ENCODE measurements at regions not wholly inside any gene's neighbourhood (a gene's known extent, or its start where the extent isn't known, plus 50 kb on each side); places are given as distances from the start of the nearest gene placed in this dataset.
A peak's percentile ranks its signal among the peaks of the same experiment; 100 is the strongest.
"Not testable (repeated sequence)": the region's sequence is repeated elsewhere in the genome, so short reads cannot be mapped to it uniquely, and the experiment has no call there.

DNA sequence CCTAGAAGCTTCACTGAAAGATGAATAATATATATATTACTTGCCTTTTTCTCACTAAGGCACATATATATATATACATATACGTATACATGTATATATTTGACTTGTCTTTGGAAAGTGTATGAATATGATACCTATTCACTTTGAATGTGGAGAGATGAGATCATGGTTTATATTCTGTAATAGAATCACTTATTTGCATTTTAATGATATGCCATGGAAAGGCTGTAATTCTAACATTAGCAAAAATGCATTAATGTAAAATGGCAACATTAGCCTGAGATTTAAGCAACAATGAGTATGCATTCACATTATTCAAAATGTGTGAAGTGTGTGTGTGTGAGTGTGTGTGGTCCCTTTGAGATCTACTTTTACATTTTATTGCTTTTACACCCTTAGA, 54.5 kb upstream of the PRKD1 start:
- H3K4me1 ChIP-seq (ENCODE audit: control insufficient read depth, insufficient read depth, low read length), result no peaks in the 10 kb centered on the region
- no peaks in the 10 kb centered on the region for H3K36me3 ChIP-seq (ENCODE audit: control insufficient read depth, insufficient read depth, low read length)
- H3K4me3 ChIP-seq (ENCODE audit: low read length), result no peak overlapping the region
- no peaks in the 10 kb centered on the region for H3K27me3 ChIP-seq (ENCODE audit: control insufficient read depth, insufficient read depth, low read length)
- no peak for DNase-seq
- H3K9me3 ChIP-seq (replicated peaks; ENCODE audit: control insufficient read depth, low read depth, low read length), result no peaks in the 10 kb centered on the region
- no CpG with 5 or more reads among the region's 1 CpG for WGBS (ENCODE audit: insufficient coverage)
- no peak overlapping the region for H3K27ac ChIP-seq (ENCODE audit: low read length)

DNA sequence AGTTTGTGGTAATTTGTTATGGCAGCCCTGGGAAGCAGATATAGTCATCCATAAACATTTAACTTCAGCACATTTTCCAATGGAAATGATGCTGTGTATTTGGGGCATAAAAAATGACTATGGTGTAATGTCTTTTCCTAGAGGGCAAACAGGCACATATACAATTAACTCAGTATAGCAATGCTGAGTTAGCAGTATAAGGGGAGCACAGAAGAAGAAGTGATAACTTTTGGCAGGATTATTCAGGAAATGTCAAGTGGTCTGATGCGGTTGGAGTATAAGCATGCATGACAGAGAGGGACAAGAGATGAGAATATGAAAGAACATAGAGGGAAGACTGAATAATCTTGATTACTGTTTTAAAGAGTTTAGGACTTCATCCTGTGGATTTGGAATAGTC, 55.3 kb upstream of the PRKD1 start:
- H3K27ac ChIP-seq (ENCODE audit: low read length), result no peak overlapping the region
- no peaks in the 10 kb centered on the region for H3K9me3 ChIP-seq (replicated peaks; ENCODE audit: control insufficient read depth, low read depth, low read length)
- no peaks in the 10 kb centered on the region for H3K4me1 ChIP-seq (ENCODE audit: control insufficient read depth, insufficient read depth, low read length)
- WGBS (ENCODE audit: insufficient coverage), result 83% methylated on average over 1 of the region's 1 CpG
- no peak overlapping the region for H3K4me3 ChIP-seq (ENCODE audit: low read length)
- DNase-seq, result no peak
- no peaks in the 10 kb centered on the region for H3K36me3 ChIP-seq (ENCODE audit: control insufficient read depth, insufficient read depth, low read length)
- no peaks in the 10 kb centered on the region for H3K27me3 ChIP-seq (ENCODE audit: control insufficient read depth, insufficient read depth, low read length)

GRCh38 chr14:29990344-29990857, 62.8 kb upstream of the PRKD1 start:
- no CpG with 5 or more reads among the region's 30 CpGs for WGBS (ENCODE audit: insufficient coverage)
- H3K27me3 ChIP-seq (ENCODE audit: control insufficient read depth, insufficient read depth, low read length); H3K36me3 ChIP-seq (ENCODE audit: control insufficient read depth, insufficient read depth, low read length); H3K9me3 ChIP-seq (replicated peaks; ENCODE audit: control insufficient read depth, low read depth, low read length); H3K4me3 ChIP-seq (ENCODE audit: low read length); H3K4me1 ChIP-seq (ENCODE audit: control insufficient read depth, insufficient read depth, low read length); H3K27ac ChIP-seq (ENCODE audit: low read length); DNase-seq: not testable (repeated sequence)

DNA sequence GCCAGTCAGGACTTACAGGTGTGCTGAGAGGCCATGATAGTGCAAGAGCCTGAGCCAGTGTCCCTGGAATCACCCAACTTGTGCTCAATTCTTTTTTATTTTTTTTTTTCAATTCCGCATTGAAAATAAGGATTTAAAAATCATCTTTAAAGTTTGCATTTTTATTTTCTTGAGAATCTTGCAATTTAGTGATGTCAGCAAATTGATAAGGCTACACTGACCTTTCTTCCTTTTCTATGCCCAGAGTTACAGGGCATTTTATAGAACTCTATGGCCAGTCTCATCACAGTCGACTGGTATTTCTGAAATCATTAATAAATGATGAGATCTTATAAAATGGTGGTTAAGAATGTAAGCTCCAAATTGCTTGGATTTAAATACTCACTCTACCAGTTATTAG, 63.3 kb upstream of the PRKD1 start:
- WGBS (ENCODE audit: insufficient coverage), result no CpG with 5 or more reads among the region's 2 CpGs
- Histone ChIP-seq H3K36me3 (ENCODE audit: control insufficient read depth, insufficient read depth, low read length) (no peaks in the 10 kb centered on the region), H3K4me1 (ENCODE audit: control insufficient read depth, insufficient read depth, low read length) (no peaks in the 10 kb centered on the region), H3K9me3 (replicated peaks; ENCODE audit: control insufficient read depth, low read depth, low read length) (no peaks in the 10 kb centered on the region), H3K27ac (ENCODE audit: low read length) (no peak overlapping the region), H3K4me3 (ENCODE audit: low read length) (no peak overlapping the region), H3K27me3 (ENCODE audit: control insufficient read depth, insufficient read depth, low read length) (no peaks in the 10 kb centered on the region)
- DNase-seq, result no peak

DNA sequence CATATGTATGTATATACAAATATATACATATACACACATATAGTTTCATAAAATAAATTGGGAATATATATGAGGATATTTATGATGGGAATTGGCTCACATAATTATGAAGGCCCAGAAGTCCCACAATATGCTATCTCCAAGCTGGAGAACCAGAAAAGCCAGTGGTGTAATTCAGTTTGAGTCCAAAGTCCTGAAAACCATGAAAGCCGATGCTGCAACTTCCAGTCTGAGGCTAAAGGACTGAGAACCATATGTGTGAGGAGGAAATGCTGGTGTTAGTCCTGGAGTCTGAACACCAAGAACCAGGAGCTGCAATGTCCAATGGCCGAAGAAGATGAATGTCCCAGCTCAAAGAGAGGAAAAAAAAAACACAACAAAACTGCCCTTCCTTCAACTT, 65.5 kb upstream of the PRKD1 start:
- Histone ChIP-seq H3K27me3 (ENCODE audit: control insufficient read depth, insufficient read depth, low read length) (no peaks in the 10 kb centered on the region), H3K36me3 (ENCODE audit: control insufficient read depth, insufficient read depth, low read length) (no peaks in the 10 kb centered on the region), H3K27ac (ENCODE audit: low read length) (no peak overlapping the region), H3K4me3 (ENCODE audit: low read length) (no peak overlapping the region), H3K9me3 (replicated peaks; ENCODE audit: control insufficient read depth, low read depth, low read length) (no peaks in the 10 kb centered on the region), H3K4me1 (ENCODE audit: control insufficient read depth, insufficient read depth, low read length) (no peaks in the 10 kb centered on the region)
- no peak for DNase-seq
- WGBS (ENCODE audit: insufficient coverage), result 89% methylated on average over 1 of the region's 2 CpGs

- no peak for DNase-seq
- Histone ChIP-seq H3K36me3 (ENCODE audit: control insufficient read depth, insufficient read depth, low read length) (no peaks in the 10 kb centered on the region), H3K9me3 (replicated peaks; ENCODE audit: control insufficient read depth, low read depth, low read length) (no peaks in the 10 kb centered on the region), H3K4me1 (ENCODE audit: control insufficient read depth, insufficient read depth, low read length) (no peaks in the 10 kb centered on the region), H3K4me3 (ENCODE audit: low read length) (no peak overlapping the region), H3K27ac (ENCODE audit: low read length) (no peak overlapping the region), H3K27me3 (ENCODE audit: control insufficient read depth, insufficient read depth, low read length) (no peaks in the 10 kb centered on the region)
- no CpG with 5 or more reads among the region's 3 CpGs for WGBS (ENCODE audit: insufficient coverage)
Observed at GRCh38 chr14:29999013-29999539, 71.4 kb upstream of the PRKD1 start.

DNA sequence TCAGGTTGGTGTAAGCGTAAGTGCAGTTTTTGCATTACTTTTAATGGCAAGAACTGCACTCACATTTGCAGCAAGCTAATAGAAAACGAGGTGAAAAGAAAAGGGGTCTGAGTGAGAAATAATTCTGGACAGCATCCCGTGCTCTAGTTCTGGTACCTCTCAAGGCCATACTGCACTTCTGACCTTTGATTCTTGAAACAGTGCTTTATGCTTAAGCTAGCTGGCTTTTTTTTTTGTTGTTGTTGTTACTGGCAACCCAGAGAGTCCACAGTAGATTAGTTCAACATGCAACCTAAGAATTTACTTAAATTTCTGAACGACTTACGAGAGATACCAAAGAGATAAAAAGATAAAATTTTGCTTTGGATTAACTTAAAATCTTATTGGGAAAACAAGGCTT, 75.2 kb upstream of the PRKD1 start:
- WGBS (ENCODE audit: insufficient coverage), result 80% methylated on average over 1 of the region's 5 CpGs
- no peaks in the 10 kb centered on the region for H3K36me3 ChIP-seq (ENCODE audit: control insufficient read depth, insufficient read depth, low read length)
- H3K4me1 ChIP-seq (ENCODE audit: control insufficient read depth, insufficient read depth, low read length), result no peaks in the 10 kb centered on the region
- no peak overlapping the region for H3K27ac ChIP-seq (ENCODE audit: low read length)
- no peak overlapping the region for H3K4me3 ChIP-seq (ENCODE audit: low read length)
- DNase-seq, result peak; percentile 49
- H3K27me3 ChIP-seq (ENCODE audit: control insufficient read depth, insufficient read depth, low read length), result no peaks in the 10 kb centered on the region
- no peaks in the 10 kb centered on the region for H3K9me3 ChIP-seq (replicated peaks; ENCODE audit: control insufficient read depth, low read depth, low read length)

DNA sequence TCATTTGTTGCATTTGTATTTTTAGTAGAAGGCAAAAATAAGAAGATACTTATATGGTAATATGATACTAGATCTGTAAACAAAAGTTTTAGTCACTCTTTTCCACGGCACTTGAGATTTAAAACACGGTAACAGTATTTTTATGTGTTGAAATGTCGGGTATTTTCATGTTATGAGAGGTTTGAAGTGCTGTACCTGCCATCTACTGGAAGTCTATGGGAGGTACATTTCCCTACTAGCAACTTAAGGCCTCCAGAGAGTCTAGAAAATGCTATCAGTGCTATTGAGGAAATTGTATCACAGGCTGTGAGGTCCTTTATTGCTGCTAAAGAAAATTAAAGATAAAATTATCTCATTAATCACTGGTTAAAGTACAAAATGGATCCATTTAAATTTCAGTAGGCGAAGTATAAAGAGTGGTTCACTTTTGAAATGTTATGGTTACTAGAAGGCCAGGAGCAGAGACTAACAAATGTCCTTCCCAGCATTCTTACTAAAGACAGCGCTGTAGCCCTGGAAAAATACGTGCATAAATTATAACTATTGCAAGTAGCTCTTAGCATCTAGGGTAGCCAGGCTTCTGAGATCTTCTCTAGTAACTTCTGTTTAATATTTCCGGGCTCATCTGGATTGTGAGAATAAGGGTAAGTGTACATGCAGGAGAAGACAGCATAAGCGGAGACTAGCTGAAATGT, 77.6 kb upstream of the PRKD1 start:
- no peak overlapping the region for H3K4me3 ChIP-seq (ENCODE audit: low read length)
- H3K9me3 ChIP-seq (replicated peaks; ENCODE audit: control insufficient read depth, low read depth, low read length), result no peaks in the 10 kb centered on the region
- no peaks in the 10 kb centered on the region for H3K36me3 ChIP-seq (ENCODE audit: control insufficient read depth, insufficient read depth, low read length)
- no CpG with 5 or more reads among the region's 8 CpGs for WGBS (ENCODE audit: insufficient coverage)
- peak; percentile 72 for DNase-seq
- H3K4me1 ChIP-seq (ENCODE audit: control insufficient read depth, insufficient read depth, low read length), result no peaks in the 10 kb centered on the region
- no peaks in the 10 kb centered on the region for H3K27me3 ChIP-seq (ENCODE audit: control insufficient read depth, insufficient read depth, low read length)
- no peak overlapping the region for H3K27ac ChIP-seq (ENCODE audit: low read length)

- Histone ChIP-seq H3K4me3 (ENCODE audit: low read length) (no peak overlapping the region), H3K9me3 (replicated peaks; ENCODE audit: control insufficient read depth, low read depth, low read length) (no peaks in the 10 kb centered on the region), H3K4me1 (ENCODE audit: control insufficient read depth, insufficient read depth, low read length) (no peaks in the 10 kb centered on the region), H3K36me3 (ENCODE audit: control insufficient read depth, insufficient read depth, low read length) (no peaks in the 10 kb centered on the region), H3K27me3 (ENCODE audit: control insufficient read depth, insufficient read depth, low read length) (no peaks in the 10 kb centered on the region), H3K27ac (ENCODE audit: low read length) (no peak overlapping the region)
- no peak for DNase-seq
- no CpG with 5 or more reads among the region's 2 CpGs for WGBS (ENCODE audit: insufficient coverage)
Observed at GRCh38 chr14:30006695-30007094, 79.0 kb upstream of the PRKD1 start.

GRCh38 chr14:30015489-30015888, 87.8 kb upstream of the PRKD1 start:
- Histone ChIP-seq H3K9me3 (replicated peaks; ENCODE audit: control insufficient read depth, low read depth, low read length) (no peaks in the 10 kb centered on the region), H3K27me3 (ENCODE audit: control insufficient read depth, insufficient read depth, low read length) (no peaks in the 10 kb centered on the region), H3K27ac (ENCODE audit: low read length) (no peak overlapping the region), H3K4me1 (ENCODE audit: control insufficient read depth, insufficient read depth, low read length) (no peaks in the 10 kb centered on the region), H3K4me3 (ENCODE audit: low read length) (no peak overlapping the region), H3K36me3 (ENCODE audit: control insufficient read depth, insufficient read depth, low read length) (no peaks in the 10 kb centered on the region)
- no peak for DNase-seq
- WGBS (ENCODE audit: insufficient coverage), result 100% methylated on average over 1 of the region's 2 CpGs

- H3K27ac ChIP-seq (ENCODE audit: low read length), result no peak overlapping the region
- no peaks in the 10 kb centered on the region for H3K27me3 ChIP-seq (ENCODE audit: control insufficient read depth, insufficient read depth, low read length)
- no peak overlapping the region for H3K4me3 ChIP-seq (ENCODE audit: low read length)
- H3K4me1 ChIP-seq (ENCODE audit: control insufficient read depth, insufficient read depth, low read length), result no peaks in the 10 kb centered on the region
- WGBS (ENCODE audit: insufficient coverage), result no CpG with 5 or more reads among the region's 1 CpG
- no peaks in the 10 kb centered on the region for H3K9me3 ChIP-seq (replicated peaks; ENCODE audit: control insufficient read depth, low read depth, low read length)
- DNase-seq, result peak; percentile 80
- H3K36me3 ChIP-seq (ENCODE audit: control insufficient read depth, insufficient read depth, low read length), result no peaks in the 10 kb centered on the region
Observed at GRCh38 chr14:30016002-30016401, 88.4 kb upstream of the PRKD1 start.

Measured in muscle of leg (tissue), 3 donors.